ENCODE measurements at regions not wholly inside any gene's neighbourhood (a gene's known extent, or its start where the extent isn't known, plus 50 kb on each side); places are given as distances from the start of the nearest gene placed in this dataset.

- TF ChIP-seq CTCF (IDR thresholded peaks at IDR 0.05; ENCODE audit: unreplicated experiment): no peak
- no peaks in the 10 kb centered on the region for H3K9me3 Mint-ChIP-seq (ENCODE audit: unreplicated experiment)
- intact Hi-C loops (cut with micrococcal nuclease): no loop called here
- BruUV-seq (replicated peaks): no TSS peak
- no peaks in the 10 kb centered on the region for H3K4me1 Mint-ChIP-seq (ENCODE audit: insufficient read depth, unreplicated experiment)
- ChIA-PET CTCF (interaction anchor here (0.6 kb wide), 1 partner anchor 1005 kb away, joined by 3 read pairs; no protein-coding TSS in a partner anchor), POLR2A (no interaction called here)
- DNase-seq (ENCODE audit: unreplicated experiment): no peak
- no peaks in the 10 kb centered on the region for H3K27me3 Mint-ChIP-seq (ENCODE audit: insufficient read depth, unreplicated experiment)
- no peak overlapping the region for H3K4me3 Mint-ChIP-seq (ENCODE audit: unreplicated experiment)
- H3K27ac Mint-ChIP-seq (ENCODE audit: low read depth, unreplicated experiment): no peak overlapping the region
- H3K36me3 Mint-ChIP-seq (ENCODE audit: insufficient read depth, unreplicated experiment): no peaks in the 10 kb centered on the region
These were observed 101.2 kb downstream of the HDGFL1 start for GRCh38 chr6:22670605-22671004.

GRCh38 chr6:22673474-22673873, 104.1 kb downstream of the HDGFL1 start:
- no peak overlapping the region for H3K4me3 Mint-ChIP-seq (ENCODE audit: unreplicated experiment)
- no peaks in the 10 kb centered on the region for H3K4me1 Mint-ChIP-seq (ENCODE audit: insufficient read depth, unreplicated experiment)
- DNase-seq (ENCODE audit: unreplicated experiment): no peak
- no peaks in the 10 kb centered on the region for H3K36me3 Mint-ChIP-seq (ENCODE audit: insufficient read depth, unreplicated experiment)
- no peak overlapping the region for H3K27ac Mint-ChIP-seq (ENCODE audit: low read depth, unreplicated experiment)
- no peaks in the 10 kb centered on the region for H3K27me3 Mint-ChIP-seq (ENCODE audit: insufficient read depth, unreplicated experiment)
- intact Hi-C loops (cut with micrococcal nuclease): no loop called here
- ChIA-PET POLR2A (no interaction called here), CTCF (no interaction called here)
- TF ChIP-seq CTCF (IDR thresholded peaks at IDR 0.05; ENCODE audit: unreplicated experiment): no peak
- H3K9me3 Mint-ChIP-seq (ENCODE audit: unreplicated experiment): no peaks in the 10 kb centered on the region
- no TSS peak for BruUV-seq (replicated peaks)

GRCh38 chr6:22680950-22681349, 111.6 kb downstream of the HDGFL1 start:
- Mint-ChIP-seq H3K4me1 (ENCODE audit: insufficient read depth, unreplicated experiment) (no peaks in the 10 kb centered on the region), H3K27me3 (ENCODE audit: insufficient read depth, unreplicated experiment) (no peaks in the 10 kb centered on the region), H3K4me3 (ENCODE audit: unreplicated experiment) (no peak overlapping the region), H3K9me3 (ENCODE audit: unreplicated experiment) (no peaks in the 10 kb centered on the region), H3K36me3 (ENCODE audit: insufficient read depth, unreplicated experiment) (no peaks in the 10 kb centered on the region), H3K27ac (ENCODE audit: low read depth, unreplicated experiment) (no peak overlapping the region)
- no peak for DNase-seq (ENCODE audit: unreplicated experiment)
- intact Hi-C loops (cut with micrococcal nuclease): no loop called here
- POLR2A ChIA-PET: interaction anchor here (0.7 kb wide), 1 partner anchor 31 kb away, joined by 3 read pairs; no protein-coding TSS in a partner anchor
- CTCF ChIA-PET: interaction anchor here (0.7 kb wide), 1 partner anchor 1606 kb away, joined by 3 read pairs; no protein-coding TSS in a partner anchor
- no TSS peak for BruUV-seq (replicated peaks)
- TF ChIP-seq CTCF (IDR thresholded peaks at IDR 0.05; ENCODE audit: unreplicated experiment): no peak

GRCh38 chr6:22681761-22682160, 112.4 kb downstream of the HDGFL1 start:
- H3K27ac Mint-ChIP-seq (ENCODE audit: low read depth, unreplicated experiment): no peak overlapping the region
- no peak overlapping the region for H3K4me3 Mint-ChIP-seq (ENCODE audit: unreplicated experiment)
- POLR2A ChIA-PET: interaction anchor here (0.7 kb wide), 1 partner anchor 32 kb away, joined by 3 read pairs; no protein-coding TSS in a partner anchor
- no peaks in the 10 kb centered on the region for H3K27me3 Mint-ChIP-seq (ENCODE audit: insufficient read depth, unreplicated experiment)
- no peak for DNase-seq (ENCODE audit: unreplicated experiment)
- TF ChIP-seq CTCF (IDR thresholded peaks at IDR 0.05; ENCODE audit: unreplicated experiment): no peak
- H3K9me3 Mint-ChIP-seq (ENCODE audit: unreplicated experiment): no peaks in the 10 kb centered on the region
- BruUV-seq (replicated peaks): no TSS peak
- no peaks in the 10 kb centered on the region for H3K36me3 Mint-ChIP-seq (ENCODE audit: insufficient read depth, unreplicated experiment)
- CTCF ChIA-PET: no interaction called here
- intact Hi-C loops (cut with micrococcal nuclease): no loop called here
- H3K4me1 Mint-ChIP-seq (ENCODE audit: insufficient read depth, unreplicated experiment): no peaks in the 10 kb centered on the region
